HG02884 (cell line): ENCODE measurements at regions not wholly inside any gene's neighbourhood (a gene's known extent, or its start where the extent isn't known, plus 50 kb on each side); places are given as distances from the start of the nearest gene placed in this dataset.
"Not testable (repeated sequence)": the region's sequence is repeated elsewhere in the genome, so short reads cannot be mapped to it uniquely, and the experiment has no call there.

Experiments
- ATAC-seq: cut with Tn5 transposase; IDR thresholded peaks from one replicate; pipeline ENCODE4 v1.9.1; 2021; ENCODE audit warnings: mild to moderate bottlenecking, moderate library complexity; ENCODE audit not compliant: unreplicated experiment

- ATAC-seq, result no peak
These were observed 516.7 kb downstream of the KCNT2 start for GRCh38 chr1:196091397-196092135.

- ATAC-seq, result no peak
These were observed 518.0 kb downstream of the KCNT2 start for GRCh38 chr1:196090226-196090625.

GRCh38 chr1:196088541-196088940 is 519.7 kb downstream of the KCNT2 start:
- ATAC-seq, result no peak

GRCh38 chr1:196078691-196079090 is 529.5 kb downstream of the KCNT2 start:
- no peak for ATAC-seq

GRCh38 chr1:196075621-196076020 is 532.6 kb downstream of the KCNT2 start:
- no peak for ATAC-seq

GRCh38 chr1:196074182-196074581 is 534.1 kb downstream of the KCNT2 start:
- ATAC-seq, result no peak

- ATAC-seq, result no peak
These were observed 536.8 kb downstream of the KCNT2 start for GRCh38 chr1:196071447-196071846.

GRCh38 chr1:196070940-196071339 is 537.3 kb downstream of the KCNT2 start:
- ATAC-seq, result no peak

- ATAC-seq, result no peak
These were observed 544.3 kb downstream of the KCNT2 start for GRCh38 chr1:196063952-196064351.

- no peak for ATAC-seq
These were observed 544.9 kb downstream of the KCNT2 start for GRCh38 chr1:196063294-196063693.

- ATAC-seq, result no peak
These were observed 547.7 kb downstream of the KCNT2 start for GRCh38 chr1:196060539-196060938.

- ATAC-seq, result no peak
These were observed 549.0 kb downstream of the KCNT2 start for GRCh38 chr1:196059210-196059609.

- no peak for ATAC-seq
These were observed 551.3 kb downstream of the KCNT2 start for GRCh38 chr1:196056966-196057365.

- no peak for ATAC-seq
These were observed 558.8 kb downstream of the KCNT2 start for GRCh38 chr1:196049407-196049806.

- no peak for ATAC-seq
These were observed 565.0 kb downstream of the KCNT2 start for GRCh38 chr1:196043268-196043667.

GRCh38 chr1:196034080-196034706 is 574.0 kb downstream of the KCNT2 start:
- ATAC-seq, result no peak

- ATAC-seq, result not testable (repeated sequence)
These were observed 576.9 kb downstream of the KCNT2 start for GRCh38 chr1:196031387-196031786.

GRCh38 chr1:196030455-196030854 is 577.8 kb downstream of the KCNT2 start:
- no peak for ATAC-seq

- no peak for ATAC-seq
These were observed 578.8 kb downstream of the KCNT2 start for GRCh38 chr1:196029410-196029809.

- no peak for ATAC-seq
These were observed 581.1 kb downstream of the KCNT2 start for GRCh38 chr1:196027127-196027526.

GRCh38 chr1:196021174-196021573 is 587.1 kb downstream of the KCNT2 start:
- ATAC-seq, result not testable (repeated sequence)

GRCh38 chr1:196009362-196009761 is 598.9 kb downstream of the KCNT2 start:
- ATAC-seq, result no peak

GRCh38 chr1:196007763-196008162 is 600.5 kb downstream of the KCNT2 start:
- no peak for ATAC-seq
